HG02885 (cell line): ENCODE measurements at regions not wholly inside any gene's neighbourhood (a gene's known extent, or its start where the extent isn't known, plus 50 kb on each side); places are given as distances from the start of the nearest gene placed in this dataset.

ENCODE experiments used
- ATAC-seq: cut with Tn5 transposase; IDR thresholded peaks from one replicate; pipeline ENCODE4 v1.9.1; 2021; ENCODE audit warnings: mild to moderate bottlenecking; ENCODE audit not compliant: unreplicated experiment, poor library complexity

DNA sequence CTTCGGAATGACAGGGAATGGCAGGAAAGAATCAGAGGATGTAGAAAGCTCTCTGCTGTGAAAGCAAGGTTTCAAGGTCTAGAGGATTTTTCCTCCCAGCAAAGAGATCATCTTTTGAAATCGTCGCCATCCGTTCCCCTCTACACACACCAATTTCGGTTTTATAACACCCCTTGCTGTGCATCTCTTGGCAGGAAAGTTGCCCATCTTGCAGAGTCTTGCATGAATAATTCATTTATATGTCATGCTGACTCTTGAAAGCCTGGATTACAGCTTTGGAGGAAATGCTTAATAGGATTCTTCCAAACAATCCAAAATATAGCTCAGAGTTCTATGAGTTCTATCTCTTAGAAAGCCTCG is 262.7 kb downstream of the CHL1 start:
- ATAC-seq = no peak

DNA sequence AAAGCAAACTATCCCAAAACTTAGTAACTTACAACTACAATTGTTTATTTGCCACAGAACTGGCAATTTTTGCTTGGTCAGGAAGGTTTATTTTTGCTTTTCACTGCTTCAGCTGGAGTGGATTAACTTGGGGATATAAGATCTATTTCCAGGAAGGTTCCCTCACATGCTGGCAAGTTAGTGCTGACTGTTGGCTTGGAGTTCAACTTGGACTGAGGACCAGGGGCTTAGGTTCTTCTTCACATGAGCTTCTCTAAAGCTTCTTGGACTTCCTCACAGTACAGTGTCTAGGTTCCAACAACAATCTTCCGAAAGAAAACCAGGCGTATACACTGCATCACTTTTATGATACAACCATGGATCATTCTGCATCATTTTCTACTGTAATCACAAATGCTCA is 264.4 kb downstream of the CHL1 start:
- ATAC-seq = no peak

DNA sequence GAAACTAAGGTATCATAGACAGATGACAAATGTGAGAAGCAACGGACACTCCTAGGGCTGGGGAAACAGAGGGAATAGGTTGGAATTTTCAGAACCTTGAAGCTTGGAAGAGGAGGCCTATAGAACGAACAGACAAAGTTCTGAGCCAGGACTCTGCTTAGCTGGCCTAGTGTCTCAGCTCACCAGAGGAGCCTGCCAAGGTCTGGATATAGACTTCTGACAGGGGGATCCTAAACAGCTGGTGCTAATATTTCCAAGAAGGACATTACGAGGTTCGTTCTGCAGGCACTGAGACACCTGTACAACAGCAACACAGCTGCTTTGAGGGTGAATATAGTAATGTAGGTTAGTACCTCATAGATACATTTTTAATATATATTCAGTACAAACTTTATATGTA is 266.3 kb downstream of the CHL1 start:
- no peak for ATAC-seq

DNA sequence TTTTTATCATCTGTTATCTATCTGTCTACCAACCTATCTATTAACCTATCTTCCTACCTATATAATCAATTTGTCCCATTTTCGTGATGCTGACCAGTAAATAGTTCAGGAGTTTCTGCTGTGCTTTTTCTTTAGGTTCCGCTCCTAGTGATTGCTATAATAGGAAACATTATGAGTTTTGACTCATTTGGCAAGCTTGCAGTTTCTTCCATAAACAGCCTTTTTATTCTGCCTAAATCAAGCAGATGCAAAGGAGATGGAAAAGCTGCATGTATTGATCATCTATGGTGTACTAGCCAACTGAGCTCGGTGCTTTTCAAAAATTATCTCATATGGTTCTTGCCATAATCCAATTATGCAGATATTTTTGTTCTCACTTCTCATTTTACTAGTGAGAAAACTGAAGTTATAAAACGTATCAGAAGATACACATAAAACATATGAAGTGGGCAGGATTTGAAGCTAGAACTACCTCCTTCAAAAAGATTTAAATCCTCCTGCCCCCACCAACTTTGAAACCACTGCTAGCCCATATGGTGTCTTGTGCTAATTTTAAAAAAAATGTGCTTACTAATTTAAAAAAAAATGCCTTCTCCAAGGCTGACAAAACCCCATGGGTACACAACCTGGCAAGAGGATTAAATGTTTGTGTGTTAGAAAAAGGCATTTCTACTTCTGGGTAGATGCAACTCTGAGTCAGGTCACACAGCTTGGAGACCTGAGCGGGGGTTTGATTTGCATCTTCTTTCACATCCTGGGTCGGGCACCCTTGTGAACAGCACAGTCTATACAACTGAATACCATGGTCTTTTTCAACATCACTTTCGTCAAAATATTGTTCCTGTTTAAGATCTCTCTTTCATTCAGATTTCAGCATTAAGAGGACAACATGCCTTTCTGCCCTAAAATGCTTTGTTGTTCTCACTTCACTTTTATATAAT is 267.0 kb downstream of the CHL1 start:
- peak; percentile 98 for ATAC-seq

DNA sequence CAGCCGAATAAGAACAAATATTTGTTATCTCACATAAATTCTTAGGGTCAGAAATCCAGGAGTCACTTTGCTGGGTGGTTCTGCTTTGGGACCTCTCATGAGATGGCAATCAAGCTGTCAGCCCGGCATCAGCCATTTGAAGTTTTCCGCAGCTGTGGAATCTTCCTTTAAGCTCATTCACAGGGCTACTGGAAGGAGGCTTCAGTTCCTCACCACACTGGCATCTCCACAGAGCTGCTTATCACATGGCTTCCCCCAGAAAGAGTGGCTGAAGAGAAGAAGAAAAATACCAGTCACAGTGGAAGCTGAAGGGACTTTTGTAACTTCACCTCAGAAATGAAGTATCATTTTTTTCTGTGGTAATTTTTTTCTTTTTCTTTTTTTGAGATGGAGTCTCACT is 267.7 kb downstream of the CHL1 start:
- ATAC-seq = peak; percentile 39

DNA sequence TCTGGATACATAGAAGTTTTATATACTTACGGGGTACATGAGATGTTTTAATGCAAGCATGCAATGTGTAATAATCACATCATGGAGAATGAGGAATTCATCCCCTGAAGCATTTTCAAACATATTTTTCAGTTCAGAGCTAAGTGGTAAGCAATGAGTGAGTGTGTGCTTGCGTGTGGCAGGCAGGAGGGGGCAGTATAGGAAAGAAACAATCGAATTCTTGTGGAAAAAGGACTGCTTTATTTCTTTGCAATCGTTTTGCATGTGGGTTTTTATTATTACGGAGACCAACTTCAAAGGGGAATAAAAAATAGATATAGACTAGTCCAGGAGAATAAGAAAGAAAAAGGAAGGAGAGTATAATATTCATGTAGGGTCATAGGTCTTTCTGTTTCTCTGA is 271.6 kb downstream of the CHL1 start:
- peak; percentile 36 for ATAC-seq

DNA sequence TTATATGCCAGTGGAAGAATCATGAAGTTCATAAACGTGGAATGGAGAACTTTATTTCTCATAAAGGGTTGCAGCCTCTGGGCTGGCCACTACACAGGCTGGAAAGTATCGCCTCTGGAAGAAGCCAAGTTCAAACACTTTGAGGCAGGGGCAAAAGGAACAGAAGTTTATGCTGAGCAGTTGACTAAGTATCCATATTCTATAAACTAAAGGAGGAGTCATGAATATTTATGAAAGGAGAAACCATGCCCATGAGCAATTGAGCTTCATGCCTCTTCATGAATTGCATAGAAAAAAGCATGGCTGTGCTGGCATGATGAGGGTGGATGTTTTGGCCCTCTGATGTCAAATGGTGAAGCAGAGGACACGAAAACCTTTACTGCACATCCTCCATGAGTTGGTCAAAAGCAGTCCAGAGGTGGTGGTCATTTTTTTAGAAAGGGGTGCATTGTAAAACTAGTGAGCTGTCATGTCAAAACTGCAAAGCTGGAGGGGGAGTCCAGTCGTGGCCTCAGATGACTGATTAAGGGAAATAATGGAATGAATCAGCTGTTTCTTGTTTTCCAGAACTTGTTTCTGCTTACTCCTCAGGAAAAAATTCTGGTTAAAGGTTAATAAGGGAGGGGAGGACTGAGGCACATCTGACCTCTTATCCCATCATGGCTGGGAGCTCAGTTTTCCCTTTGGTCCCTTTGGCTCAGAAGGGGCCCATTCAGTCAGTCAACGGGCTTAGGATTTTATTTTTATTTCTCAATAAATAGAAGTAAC is 276.7 kb downstream of the CHL1 start:
- peak; percentile 45 for ATAC-seq

DNA sequence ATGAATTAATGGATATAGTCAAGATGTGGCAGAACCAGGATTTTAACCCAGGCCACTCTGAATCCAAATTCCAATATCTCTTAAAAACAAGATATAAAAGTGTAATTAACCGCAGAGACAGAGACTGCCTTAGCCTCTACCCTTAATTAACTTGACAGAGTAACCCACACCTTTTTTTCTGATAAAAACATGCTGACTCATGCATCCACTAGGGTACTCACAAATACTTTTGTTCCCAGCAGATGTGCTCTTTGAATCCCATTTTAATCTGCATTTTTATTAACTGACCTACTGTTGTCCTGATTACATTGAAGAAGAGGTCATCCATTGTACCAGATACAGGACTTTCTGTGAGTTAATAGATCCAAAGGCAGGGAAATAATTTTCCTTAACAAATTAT is 278.3 kb downstream of the CHL1 start:
- ATAC-seq = no peak

DNA sequence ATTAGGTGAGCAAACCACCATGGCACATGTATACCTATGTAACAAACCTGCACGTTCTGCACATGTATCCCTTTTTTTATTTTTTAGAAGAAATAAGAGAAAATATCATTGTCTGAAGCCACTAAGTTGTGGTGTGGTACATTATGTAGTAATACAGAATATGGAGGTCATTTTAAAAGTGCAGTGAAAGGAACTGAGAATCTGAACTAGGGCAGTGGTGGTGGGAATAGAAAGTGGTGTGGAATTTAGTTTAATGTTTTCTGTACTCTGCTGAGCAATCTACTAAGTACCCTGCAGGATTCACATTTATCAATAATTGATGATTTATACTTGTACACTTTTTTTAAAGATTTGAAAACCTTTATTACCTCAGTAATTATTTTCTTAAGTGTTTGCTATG is 283.5 kb downstream of the CHL1 start:
- peak; percentile 68 for ATAC-seq

DNA sequence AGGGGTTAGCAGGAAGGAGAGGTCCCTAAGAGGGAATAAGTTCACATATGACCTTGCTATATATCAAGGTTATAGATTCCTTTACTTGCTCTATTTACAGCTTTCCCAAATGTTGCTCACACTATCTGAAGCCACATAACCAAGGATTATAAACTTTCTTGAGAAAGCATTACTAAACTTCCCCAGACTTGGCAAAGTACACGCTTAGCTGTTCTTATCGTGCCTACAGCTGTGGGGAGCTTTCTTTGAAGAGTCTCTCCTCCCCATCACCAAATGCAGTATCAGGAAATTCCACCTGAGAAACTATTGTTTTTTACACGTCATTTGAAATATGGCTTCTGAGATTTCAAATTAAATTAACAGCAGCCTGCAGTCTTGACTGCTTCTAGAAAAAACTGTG is 284.5 kb downstream of the CHL1 start:
- ATAC-seq = no peak

DNA sequence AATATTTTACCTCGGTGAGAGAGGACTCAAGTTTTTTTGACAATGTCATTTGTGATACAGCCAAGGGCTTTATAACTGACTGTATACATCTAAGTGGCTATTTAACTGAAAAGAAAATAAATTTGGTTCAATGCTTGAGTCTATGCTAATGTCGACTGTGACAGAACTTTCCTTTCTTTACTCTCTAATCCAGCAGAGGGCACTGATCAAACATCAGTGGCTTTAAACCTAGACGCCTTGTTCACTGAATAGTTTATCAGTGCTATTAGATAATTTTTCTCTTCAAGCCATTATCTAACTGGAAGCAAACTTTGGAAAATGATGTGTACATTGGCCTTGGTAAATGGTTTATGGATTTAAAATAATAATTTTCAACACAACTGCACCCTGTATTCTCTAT is 285.1 kb downstream of the CHL1 start:
- ATAC-seq = peak; percentile 69

DNA sequence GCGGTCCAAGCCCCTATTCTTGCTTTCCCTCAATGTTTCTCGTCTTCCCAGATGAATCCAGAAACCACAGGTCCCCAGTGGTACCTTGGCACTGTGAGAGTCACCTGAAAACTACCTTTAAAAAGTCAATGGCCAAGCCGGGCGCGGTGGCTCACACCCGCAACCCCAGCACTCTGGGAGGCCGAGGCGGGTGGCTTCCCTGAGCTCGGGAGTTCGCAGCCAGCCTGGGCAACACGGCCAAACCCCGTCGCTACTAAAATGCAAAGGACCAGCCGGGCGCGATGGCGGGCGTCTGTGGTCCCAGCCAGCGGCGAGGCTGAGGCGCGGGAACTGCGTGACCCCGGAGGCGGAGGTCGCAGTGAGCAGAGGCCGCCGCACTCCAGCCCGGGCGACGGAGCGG is 285.9 kb downstream of the CHL1 start:
- ATAC-seq = no peak

DNA sequence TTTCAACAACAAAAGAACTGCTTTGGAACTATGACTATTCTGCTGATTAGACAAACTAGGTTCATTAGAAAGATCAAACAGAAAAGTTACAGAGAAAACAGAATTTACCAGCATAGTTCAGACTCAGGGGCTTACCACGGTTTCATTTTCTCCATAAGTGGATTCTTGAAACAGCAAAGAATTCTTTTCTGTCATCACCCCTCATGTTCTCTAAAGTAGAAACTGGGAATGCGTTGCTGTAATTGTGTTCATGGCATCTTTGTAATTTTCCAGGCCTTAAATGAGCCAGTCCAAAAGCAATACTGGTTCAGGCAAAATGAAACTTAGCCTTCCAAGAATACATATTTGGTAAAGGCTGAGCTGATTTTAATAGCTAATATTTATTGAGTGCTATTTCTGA is 287.8 kb downstream of the CHL1 start:
- ATAC-seq = no peak

DNA sequence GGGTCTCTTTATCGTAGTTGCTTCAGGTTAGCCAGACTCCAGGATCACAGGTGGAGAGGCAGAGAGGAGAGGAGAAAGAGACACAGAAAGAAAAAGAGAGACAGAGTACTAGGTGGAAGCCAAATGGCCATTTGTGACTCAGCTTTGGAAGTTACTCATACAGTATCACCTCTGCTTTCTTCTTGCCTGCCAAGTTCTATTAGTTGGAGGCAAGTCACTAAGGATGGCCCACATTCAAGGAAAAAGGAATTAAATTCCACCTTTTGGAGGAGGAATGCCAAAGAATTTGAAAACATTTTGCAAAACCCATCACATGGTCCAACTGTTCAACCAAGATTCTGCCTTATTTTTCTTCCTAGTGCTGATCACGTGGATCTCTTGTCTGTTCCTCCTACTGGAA is 291.1 kb downstream of the CHL1 start:
- ATAC-seq = no peak

DNA sequence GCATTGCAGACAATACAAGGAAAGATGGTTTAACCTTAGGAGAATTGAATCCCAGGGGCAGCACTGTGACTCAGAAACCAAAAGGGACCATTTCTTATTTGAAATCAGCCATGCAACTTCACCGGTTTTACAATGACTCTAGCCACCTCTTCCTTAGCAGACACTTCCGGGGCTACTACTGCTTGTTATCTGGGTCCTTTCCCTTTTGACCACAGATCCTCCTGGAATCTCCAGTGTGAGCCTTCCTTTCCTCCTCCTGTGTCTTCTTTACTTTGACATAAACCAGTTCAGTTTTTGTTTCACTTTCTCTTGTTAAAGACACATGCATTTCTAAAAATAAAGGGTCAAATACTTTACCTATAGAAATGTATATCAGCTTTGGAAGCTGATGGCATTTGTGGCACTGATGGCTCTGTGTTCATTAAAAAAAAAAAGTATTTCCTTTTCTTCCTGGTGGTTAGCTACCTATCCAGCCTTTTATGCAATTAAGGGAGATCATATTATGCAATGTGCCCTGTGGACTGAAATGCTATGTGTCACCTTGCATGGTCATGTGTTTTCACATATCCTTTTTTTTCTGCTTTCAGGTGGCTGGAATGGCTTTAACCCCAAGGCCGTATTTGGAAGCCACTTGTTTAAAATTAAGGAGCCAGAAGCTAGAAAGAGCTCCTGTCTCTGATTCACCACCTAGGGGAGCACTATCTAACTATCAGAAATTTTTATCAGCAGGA is 296.2 kb downstream of the CHL1 start:
- peak; percentile 65 for ATAC-seq

DNA sequence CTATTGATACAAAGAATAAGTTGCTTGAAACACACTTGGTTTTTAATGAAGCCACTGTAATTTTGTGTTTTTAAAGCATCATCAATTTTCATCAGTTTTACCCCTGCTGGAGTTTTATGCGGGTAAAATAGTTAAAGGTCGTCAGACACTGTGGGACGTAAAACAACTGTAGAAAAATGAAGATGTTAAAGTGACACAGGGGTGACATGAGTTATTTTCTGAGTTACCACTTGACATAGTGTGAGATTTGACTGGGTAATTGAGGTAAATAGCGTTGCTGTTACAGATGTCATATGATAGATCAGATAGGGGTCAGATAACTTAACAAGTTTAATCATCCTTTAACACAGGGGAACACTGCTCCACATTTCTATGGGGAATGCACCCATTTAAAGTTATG is 297.6 kb downstream of the CHL1 start:
- ATAC-seq = no peak

DNA sequence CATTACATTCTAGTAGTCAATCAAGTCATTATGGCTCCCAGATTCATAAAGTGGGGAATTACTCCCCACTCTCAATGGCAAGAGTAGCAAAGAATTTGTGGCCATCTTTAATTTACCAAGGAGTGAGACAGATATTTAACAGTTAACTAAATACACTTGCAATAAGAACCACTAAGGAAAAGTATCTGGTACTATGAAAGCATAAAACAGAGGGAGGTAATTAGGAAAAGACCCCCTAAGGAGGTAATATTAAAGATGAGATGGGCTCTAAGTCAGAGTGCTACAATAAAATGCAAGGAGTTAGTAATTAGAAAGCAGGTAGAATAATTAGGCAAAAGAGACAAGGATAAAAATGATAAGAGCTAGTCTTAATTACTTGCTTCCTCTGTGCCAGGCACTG is 301.9 kb downstream of the CHL1 start:
- ATAC-seq = no peak

DNA sequence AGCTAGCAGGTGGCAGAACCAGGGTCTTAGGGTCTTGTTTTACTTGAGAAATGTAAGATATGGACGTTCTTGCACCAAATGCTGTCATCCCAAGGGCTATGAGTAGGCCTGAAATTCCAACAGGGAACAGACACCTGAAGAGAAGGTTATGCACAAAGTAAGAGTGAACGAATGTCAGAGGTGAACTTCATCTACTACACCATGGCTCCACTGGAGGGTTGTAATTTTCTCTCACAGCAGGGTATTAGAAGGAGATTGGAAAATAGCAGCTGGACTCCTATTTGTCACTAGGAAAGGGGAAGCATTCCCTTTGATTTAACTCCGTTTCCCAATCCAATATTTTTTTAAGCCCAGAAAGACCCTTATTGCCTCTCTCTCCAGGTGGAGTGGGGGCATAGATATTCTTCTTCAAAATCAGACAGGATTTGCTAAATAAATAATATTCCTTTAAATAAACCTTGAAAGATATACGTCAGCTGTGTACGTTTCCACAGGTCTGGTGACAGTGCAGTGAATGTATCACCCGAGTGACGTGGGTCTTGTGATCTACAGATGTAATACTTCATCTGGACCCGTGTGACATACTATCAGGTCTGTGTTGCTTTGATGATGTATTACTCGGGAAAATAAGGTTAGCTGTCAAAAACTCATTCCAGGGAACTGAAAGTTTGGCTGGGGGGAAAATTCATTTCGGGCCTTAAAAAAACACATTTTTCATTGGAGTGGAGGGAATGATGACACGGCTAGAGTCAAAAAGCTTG is 302.6 kb downstream of the CHL1 start:
- ATAC-seq = no peak

DNA sequence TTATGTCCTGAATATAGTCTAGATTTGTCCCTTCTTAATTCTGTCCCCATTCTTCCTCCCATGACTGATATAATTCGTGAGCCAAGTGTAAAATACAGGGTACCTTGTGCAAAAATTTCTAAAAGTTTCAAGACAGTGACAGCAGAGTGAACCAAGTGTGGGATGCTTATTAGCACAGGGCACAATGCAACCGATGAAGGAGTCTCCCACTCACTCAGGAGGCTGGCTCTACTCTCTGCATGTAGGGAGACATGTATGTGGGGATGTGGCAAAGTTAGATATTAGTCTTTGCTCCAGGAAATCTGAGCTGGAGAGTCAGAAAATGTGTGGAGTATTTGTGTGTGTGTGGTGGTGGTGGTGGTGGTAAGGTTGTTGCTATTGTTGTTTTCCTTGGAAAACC is 305.9 kb downstream of the CHL1 start:
- ATAC-seq = no peak

DNA sequence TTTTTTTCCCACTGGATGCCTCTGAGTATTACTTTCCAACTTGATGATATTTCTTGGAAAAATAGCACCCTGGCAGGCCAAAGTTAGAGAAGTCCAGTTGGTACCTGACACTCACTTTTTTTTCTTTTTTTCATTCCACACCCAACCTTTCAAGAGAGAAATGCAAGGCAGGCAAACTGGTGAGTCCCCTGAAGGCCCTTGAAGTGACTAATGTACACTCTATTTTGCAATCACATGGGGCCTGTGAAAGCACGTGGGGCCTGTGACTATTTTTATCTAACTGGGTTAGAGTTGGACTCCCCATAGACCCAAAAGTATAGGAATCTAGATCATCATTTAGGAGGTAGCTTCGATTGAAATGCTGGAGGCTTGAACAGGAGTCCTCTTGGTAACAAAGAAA is 316.7 kb downstream of the CHL1 start:
- no peak for ATAC-seq
